ENCODE measurements at regions not wholly inside any gene's neighbourhood (a gene's known extent, or its start where the extent isn't known, plus 50 kb on each side); places are given as distances from the start of the nearest gene placed in this dataset.

- TF ChIP-seq CTCF (IDR thresholded peaks at IDR 0.05) (no peak), EZH2 (IDR thresholded peaks at IDR 0.05; ENCODE audit: borderline replicate concordance, insufficient read depth, low read depth, low read length, poor library complexity, severe bottlenecking) (no peak)
These were observed 94.3 kb upstream of the GNAI1 start for GRCh38 chr7:80040335-80040734.

Data from B cell (primary cell).